HG02623 (cell line): ENCODE measurements at regions not wholly inside any gene's neighbourhood (a gene's known extent, or its start where the extent isn't known, plus 50 kb on each side); places are given as distances from the start of the nearest gene placed in this dataset.
"Not testable (repeated sequence)": the region's sequence is repeated elsewhere in the genome, so short reads cannot be mapped to it uniquely, and the experiment has no call there.

Experiments used
- ATAC-seq: cut with Tn5 transposase; IDR thresholded peaks from one replicate; pipeline ENCODE4 v1.9.1; 2021; ENCODE audit warnings: moderate library complexity; ENCODE audit not compliant: unreplicated experiment

DNA sequence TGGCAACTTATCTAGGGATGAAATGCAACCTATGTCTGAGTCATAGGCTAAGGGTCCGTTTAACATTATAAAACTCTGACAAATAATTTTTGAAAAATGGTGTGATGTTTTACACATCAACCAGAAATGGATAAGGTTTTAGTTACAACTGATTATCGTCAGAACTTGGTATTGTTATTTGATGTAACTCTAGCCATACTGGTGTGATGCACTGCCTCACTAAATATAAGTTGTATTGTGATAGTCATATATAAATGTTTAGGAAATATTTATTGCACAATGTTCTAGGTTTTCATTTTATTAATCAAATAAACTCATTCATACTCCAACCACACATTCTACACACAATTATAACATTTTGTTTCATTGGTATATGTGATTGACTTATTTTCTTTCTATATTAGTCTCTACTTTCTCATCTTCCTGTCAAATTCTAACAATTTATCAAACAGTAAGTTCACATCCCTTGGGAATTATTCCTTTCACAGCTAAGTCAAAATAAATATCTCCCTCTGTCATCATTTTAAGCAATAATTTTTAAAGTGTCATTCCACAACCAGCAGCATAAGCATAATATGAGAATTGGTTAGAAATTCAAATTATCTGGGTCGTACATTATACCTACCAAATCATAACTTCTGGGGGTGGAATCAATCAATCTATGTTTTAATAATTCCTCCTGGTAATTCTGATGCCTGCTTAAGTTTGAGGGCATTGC lies 873.9 kb downstream of the SLITRK1 start:
- no peak for ATAC-seq

DNA sequence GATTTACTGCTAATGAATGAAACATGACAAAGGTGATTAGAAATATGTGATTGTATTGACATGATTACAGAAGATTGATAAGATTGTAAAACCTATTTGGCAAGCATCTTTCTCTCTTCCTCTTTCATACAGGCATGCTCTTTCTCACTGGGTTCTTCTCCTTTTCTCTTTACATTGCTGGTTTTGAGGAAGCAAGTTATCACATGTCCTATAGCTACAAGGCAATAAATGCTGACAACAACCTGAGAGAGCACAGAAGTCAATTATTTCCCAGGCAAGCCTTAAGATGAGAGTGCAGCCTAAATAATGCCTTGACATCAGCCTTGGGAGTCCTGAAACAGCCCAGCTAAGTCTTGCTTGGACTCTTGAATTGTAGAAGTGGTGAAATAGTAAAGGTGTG lies 875.0 kb downstream of the SLITRK1 start:
- no peak for ATAC-seq

DNA sequence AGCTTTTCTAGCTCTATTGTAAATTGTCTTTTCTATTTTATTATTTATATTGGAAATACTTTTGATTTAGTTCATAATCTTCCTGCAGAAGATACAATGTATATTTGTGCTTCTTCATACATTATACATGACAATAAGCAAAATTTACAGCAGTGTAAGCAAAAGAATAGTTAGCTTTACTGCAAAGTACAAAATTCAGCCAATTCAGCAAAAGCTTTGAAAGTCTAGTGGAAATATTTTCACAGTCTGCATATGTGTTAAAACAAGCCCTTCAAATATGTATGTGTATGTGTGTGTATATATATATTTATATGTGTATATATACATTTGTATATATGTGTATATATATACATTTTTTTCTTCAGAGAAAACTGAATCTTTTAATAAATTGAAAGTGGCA lies 879.1 kb downstream of the SLITRK1 start:
- no peak for ATAC-seq

DNA sequence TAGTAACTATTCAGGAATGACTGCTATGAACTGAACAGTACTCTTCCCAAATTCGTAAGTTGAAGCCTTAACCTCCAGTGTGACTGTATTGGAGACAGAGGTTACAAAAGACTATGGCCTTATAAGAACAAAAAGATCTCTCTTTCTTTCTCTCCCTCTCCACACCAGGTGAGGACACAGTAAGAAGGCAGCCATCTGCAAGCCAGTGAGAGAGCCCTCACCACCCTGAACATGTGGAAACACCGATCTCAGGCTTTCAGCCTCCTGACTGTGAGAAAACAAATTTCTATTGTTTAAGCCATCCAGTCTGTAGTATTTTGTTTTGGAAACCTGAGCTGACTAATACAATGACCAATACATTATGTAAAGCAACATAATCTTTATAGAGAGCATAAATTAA lies 888.9 kb downstream of the SLITRK1 start:
- no peak for ATAC-seq

DNA sequence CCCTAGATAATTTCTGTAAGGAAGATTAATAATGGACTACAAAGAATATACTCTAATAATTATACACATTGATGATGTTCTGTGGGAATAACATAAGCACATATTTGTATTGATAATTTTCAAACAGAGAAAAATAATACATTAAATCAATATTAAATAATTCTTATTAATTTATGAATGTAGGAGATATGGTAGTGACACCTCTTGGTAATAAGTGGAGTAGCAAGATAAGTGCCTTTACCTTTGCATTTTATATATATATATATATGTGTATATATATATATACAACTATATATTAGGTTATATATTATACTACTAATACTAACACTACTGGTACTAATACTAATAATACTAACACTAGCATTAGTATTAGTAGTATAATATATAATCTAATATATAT lies 905.8 kb downstream of the SLITRK1 start:
- ATAC-seq, result no peak

DNA sequence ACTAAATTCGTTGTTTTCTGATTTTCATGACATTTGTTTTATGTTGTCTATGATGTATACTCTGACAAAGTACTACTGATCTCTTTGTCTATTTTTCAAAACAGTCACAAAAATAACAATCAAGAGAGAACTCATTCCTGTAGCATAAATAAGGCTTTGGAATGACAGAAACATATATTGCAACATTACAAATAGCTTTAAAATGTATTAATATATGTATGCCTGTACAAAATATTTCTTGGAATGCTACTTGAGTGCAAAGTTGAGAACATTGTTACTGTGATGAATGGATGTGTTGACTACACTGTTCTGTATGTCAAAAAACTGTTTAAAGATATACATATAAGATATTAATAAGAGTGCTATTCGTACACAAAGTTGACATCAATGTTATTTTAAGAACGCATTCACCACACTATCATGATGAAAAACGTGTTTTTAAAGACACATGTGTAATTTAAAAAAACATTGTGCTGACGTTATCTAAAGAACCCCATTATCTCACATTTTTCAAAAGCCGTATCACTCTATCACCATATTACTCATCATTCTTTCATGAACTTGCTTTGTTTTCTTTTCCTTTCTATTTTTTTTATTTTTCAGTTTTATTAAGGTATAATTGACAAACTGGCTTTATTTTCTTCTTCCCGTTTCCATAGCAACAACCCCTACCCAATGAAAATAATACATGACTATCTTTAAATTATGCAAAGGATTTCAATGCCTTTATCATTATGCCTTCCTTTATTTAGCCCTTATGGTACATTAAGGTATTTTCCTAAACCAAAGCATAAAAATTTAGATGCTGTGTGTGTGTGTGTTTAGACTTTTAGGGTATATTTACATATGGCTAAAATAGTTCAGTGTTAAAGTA lies 918.8 kb downstream of the SLITRK1 start:
- no peak for ATAC-seq

DNA sequence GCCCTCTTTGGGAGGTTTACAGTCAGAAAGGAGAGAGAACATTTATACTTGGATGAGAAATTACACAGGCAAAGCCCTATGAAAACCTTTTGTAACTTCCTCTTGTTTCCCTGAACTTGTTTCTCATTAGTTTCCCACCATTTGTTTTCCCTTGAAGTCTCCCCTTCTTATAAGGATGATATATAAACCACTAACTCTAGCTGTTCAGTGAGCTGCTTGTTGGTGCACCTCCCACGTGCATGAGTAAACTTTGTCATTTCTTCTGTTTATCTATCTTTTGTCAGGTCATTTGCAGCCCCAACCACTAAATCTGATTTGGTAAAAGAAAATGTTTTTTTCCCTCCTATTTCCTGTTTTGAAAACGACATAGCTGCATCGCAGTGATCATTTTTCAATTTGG lies 919.9 kb downstream of the SLITRK1 start:
- ATAC-seq, result no peak

DNA sequence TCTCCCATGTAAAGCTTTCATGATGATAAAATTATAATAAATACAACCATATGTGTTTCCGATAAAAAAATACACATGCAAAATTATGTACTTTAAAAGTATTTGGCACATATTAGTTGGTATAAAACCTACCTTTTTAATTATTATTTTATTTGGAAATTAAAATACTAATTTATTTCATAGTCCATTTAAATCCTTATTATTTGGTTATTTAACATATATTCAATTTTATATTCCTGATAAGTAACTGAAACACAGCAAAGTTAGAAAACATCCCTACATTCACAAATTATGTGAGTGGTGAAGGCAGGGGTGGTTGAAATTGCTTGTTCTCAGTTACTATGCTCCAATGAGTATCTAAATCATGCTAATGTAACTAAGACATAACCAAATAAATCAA lies 920.5 kb downstream of the SLITRK1 start:
- ATAC-seq, result no peak

DNA sequence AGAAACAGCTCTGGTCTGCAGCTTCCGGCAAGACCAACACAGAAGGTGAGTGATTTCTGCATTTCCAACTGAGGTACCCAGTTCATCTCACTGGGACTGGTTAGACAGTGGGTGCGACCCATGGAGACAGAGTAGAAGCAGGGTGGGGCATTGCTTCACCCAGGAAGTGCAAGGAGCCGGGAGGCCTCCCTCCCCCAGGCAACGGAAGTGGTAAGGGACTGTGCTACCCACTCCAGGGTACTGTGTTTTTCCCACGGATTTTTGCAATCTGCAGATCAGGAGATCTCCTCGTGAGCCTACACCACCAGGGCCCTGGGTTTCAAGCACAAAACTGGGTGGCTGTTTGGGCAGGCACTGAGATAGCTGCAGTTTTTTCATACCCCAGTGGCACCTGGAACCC lies 929.9 kb downstream of the SLITRK1 start:
- ATAC-seq, result not testable (repeated sequence)

DNA sequence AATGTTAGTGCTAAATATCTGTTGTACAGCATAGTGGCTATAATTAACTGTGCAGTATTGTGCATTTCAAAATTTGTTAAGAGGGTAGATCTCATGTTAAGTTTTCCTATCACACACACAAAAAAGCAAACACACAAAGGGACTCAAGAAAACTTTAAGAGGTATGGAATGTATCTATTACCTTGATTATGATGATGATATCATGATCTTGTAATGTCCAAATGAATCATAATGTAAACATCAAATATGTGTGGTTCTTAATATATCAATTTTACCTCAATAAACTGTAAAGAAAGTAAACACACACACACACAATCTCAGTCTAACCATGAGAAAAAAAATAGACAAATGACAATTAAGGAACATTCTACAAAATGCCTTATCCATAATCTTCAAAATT lies 934.6 kb downstream of the SLITRK1 start:
- no peak for ATAC-seq

DNA sequence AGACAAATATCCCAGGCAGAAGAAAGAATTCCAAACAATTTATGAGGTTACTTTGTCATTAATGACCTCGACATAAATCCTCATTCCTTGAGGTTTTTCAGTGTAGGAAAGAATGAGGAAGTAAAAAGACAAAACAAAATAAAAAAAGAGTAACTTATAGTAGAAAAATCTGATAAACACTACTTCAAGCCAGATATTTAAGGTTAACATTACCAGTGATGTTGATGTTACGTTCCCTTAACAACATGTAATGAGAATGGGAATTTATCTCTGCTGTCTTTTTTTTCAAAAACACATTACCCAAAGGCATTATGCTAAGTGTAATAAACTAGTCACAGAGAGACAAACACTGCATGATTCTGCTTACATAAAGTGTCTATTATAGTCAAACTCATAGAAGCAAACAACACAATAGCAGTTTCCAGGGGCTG lies 935.1 kb downstream of the SLITRK1 start:
- no peak for ATAC-seq

DNA sequence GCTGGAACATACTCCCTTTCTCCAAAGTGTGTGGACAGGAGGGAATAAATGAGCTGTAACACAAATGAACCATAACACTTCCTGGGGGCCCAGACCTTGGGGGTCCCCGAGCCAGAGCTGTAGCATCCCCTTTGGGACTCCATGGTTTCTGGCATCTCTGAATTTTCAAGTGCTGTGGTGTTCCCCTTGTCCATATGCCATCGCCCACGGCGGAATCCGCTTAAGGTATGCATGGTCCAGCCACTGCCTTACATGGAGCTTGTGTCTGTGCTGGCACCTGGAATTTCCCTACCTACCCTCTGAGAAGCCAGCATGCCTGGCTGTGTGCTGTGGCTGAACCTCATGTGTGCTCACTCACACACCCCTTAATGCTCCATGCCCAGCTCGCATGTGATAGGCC lies 943.6 kb downstream of the SLITRK1 start:
- ATAC-seq, result no peak

DNA sequence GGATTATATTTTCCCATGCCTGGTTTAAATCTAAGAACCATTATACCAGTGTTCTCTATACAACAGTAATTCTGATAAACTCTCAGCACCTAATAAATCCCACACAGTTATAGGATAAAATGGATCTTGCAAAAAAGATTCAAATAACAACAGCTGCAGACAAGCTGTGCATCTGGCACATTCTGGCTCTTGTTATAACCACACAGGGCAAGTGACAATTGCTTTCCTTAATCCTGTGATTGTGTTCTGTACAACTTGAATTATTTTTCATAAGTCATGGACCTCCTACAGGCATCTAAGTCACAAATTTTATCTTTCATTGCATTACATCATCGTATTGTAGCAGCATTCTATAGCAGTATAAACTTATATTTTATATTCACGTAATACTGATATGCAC lies 948.3 kb downstream of the SLITRK1 start:
- ATAC-seq, result no peak

DNA sequence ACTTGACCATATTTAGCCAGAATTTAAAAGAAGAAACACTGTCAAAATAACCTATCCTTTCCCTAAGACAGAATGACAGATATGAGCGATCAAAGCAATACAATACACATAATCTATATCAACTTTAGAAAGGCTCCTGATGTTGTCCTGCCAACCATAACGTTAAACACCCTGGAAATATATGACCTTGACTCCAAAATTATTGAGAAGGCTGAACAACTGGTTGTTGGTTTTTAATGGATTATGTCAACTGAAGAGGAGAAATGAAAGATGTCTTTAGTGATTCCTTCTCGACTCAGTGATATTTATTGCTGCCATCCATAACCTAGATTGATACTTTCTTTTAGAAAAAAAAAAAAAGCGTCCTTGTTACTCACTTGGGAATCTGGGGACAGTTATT lies 957.2 kb downstream of the SLITRK1 start:
- ATAC-seq, result no peak

DNA sequence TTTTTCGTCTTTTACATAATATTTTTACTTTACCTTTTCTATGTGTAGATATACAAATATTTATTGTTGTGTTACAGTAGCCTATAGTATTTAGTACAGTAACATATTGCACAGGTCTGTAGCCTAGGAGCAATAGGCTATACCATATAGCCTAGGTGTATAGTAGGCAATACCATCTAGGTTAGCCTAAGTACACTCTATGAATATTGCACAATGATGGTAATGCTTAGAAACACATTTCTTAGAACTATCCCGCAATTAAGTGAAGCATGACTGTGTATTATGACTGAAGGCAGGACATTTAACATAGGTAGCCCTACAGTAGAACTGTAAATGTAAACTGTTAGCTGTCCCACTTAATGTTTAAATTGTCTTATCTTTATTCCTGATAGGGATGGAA lies 964.3 kb downstream of the SLITRK1 start:
- ATAC-seq, result no peak

DNA sequence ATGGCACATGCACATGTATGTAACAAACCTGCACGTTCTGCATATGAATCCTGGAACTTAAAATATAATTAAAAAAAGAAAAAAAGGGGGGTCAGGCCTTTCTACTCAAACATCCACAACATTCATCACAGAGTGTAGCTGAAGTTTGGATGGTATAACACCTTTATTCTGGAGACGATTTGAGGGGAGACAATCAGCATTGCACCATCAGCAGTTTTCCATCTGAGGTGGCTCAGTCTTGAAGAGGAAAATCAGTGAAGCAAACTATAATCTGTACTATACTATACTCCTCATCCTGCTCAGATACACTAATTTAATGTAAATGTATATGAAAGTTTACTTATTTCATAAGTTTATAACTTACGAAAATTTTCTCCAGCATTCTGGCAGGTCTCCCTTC lies 969.7 kb downstream of the SLITRK1 start:
- ATAC-seq, result no peak

DNA sequence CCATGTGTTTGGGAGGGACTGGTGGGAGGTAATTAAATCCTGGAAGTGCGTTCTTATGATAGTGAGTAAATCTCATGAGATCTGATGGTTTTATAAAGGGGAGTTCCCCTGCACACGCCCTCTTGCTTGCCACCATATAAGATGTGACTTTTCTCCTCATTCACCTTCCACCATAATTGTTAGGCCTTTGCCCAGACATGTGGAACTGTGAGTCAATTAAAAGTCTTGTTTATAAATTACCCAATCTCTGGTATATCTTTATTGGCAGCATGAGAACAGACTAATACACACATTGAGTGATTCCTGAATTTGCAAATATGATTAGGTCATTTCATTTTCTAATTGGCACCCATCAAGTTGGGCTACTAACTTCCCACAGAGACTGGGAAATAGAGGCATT lies 977.2 kb downstream of the SLITRK1 start:
- no peak for ATAC-seq

DNA sequence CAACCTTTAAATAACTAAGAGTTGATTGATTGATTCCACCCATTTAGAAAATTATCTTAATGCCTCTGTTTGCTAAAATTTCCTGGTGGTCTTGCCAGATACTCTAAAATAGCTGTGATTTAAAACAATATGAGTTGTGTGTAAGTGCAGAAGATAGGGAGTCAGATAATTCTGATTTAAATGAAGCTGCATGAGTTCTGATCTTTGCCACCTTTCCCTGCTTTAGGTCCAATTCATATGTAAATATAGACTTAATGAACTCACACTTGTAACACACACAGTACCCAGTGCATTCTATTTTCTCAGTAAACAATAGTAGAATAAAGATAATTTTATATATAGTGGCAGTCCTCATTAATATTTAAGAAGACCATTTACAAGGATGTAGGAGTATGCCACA lies 981.8 kb downstream of the SLITRK1 start:
- no peak for ATAC-seq

DNA sequence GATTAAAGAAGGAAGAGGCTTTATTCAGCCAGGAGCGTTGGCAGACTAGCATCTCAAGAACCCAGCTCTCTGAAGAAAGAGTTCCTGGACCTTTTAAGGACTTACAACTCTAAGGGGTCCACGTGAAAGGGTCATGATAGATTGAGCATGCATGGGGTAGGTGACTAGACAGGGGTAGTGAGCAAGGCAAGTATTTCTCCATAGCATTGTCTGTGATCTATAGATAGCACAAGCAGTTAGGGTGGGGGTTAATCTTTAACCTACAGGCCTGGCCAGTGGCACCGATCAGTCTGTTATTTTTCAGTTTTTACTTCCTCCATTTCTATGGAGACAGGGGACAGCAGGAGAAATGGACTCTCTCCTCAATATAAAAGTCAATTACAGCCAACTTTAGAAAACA lies 983.7 kb downstream of the SLITRK1 start:
- ATAC-seq, result no peak

DNA sequence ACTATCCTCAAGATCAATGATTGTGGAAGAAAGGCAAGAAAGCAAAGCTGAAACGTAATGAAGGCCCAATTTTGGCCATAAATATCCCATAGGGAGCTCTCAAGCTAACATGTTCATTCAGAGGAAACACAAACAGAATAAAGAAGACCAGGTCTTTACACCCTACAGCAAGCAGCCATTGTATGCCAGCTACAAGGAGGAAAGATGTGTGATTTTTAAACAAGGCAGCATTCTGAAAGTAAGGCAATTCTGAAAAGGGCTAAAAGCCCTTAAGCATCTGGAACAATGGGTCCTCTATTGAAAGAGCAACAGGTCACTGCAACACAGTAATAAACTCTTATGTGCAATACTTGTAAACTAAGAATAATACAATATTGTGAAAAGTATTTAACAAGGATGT lies 1002.4 kb downstream of the SLITRK1 start:
- ATAC-seq, result no peak

DNA sequence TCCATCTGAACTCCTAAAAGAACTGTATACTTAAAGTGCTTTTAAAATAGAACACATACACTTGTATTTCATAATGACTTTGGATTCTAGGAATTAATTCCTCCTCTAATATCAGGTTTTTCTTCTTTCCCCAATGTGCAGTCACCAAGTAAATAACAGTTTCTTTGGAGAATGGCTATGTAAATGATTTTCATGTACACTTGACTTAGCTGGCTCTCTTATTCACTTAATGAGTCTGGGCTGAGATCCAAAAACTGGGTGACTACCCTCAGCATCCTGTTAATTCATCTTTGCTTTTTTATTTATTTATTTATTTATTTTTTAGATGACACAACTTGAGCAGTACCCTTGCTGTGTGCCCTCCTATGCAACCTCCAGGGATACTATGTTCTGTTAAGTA lies 1003.7 kb downstream of the SLITRK1 start:
- no peak for ATAC-seq

DNA sequence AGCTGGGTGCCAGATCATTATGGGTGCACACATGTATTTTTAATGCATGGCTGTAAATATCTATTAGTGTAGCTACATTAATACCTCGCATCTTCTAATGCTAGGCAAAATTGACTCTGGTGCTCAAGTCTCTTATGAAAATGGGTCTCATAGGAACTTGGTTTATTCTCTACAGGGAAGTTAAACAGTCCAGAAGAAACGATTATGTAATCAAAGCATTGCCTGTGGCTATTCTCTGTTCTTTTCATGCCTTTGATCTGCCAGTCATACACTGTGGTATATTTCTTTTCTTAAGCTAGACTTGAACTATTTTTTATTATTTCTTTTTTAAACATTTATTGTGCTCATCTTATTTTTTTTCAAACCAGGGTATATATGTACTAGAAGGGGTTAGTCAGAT lies 1015.0 kb downstream of the SLITRK1 start:
- no peak for ATAC-seq
